CD4-positive, alpha-beta T cell (primary cell): ENCODE measurements at regions not wholly inside any gene's neighbourhood (a gene's known extent, or its start where the extent isn't known, plus 50 kb on each side); places are given as distances from the start of the nearest gene placed in this dataset.
"Not testable (repeated sequence)": the region's sequence is repeated elsewhere in the genome, so short reads cannot be mapped to it uniquely, and the experiment has no call there.

Experiments used
- ATAC-seq: fragments of 200-7000 bp; cut with Tn5 transposase; one replicate; pipeline ENCODE4 v1.10.0; 2022; ENCODE audit warnings: mild to moderate bottlenecking; ENCODE audit not compliant: poor library complexity
- CTCF ChIA-PET: fragments of 350-600 bp; sonication (Branson Sonifier 250); formaldehyde crosslinking; loops from one replicate; lab custom pipeline; 2021; ENCODE audit warnings: antibody characterized with exemption, inconsistent platforms; lab: Charles Lee
- POLR2A ChIA-PET: fragments of 350-600 bp; sonication (Branson Sonifier 250); formaldehyde crosslinking; loops from one replicate; lab custom pipeline; 2021; ENCODE audit warnings: antibody characterized with exemption, inconsistent platforms; lab: Charles Lee
- DNase-seq, 14 experiments: peaks; one replicate each; pipeline ENCODE4 v3.0.0-alpha.2; 2013 to 2020; ENCODE audit warnings: mixed read lengths in 2 of 14
- H3K27ac ChIP-seq, 2 donors: one replicate each; pipeline versions ENCODE4 v1.5.1 to v1.7.0; 2013; ENCODE audit warnings: low read length in 2 of 2, low read depth in 1 of 2, mild to moderate bottlenecking in 1 of 2
- H3K27me3 ChIP-seq, 2 experiments: 1 replicate in 1 of 2; 2 replicates in 1 of 2; pipeline versions ENCODE4 v1.6.1 to v1.7.0; 2013; ENCODE audit warnings: low read length in 2 of 2, control low read depth in 1 of 2, mild to moderate bottlenecking in 1 of 2, moderate library complexity in 1 of 2; ENCODE audit not compliant: insufficient read depth in 2 of 2, control insufficient read depth in 1 of 2
- H3K36me3 ChIP-seq: one replicate; pipeline ENCODE4 v1.6.1; 2013; ENCODE audit warnings: low read length, control low read depth; ENCODE audit not compliant: insufficient read depth
- H3K4me1 ChIP-seq: one replicate; pipeline ENCODE4 v1.6.1; 2013; ENCODE audit warnings: low read length, control low read depth; ENCODE audit not compliant: insufficient read depth
- H3K4me3 ChIP-seq: one replicate; pipeline ENCODE4 v1.5.1; 2013; ENCODE audit warnings: mild to moderate bottlenecking, low read length, moderate library complexity
- H3K9me3 ChIP-seq, 2 experiments: 1 replicate in 1 of 2; 2 replicates in 1 of 2; pipeline versions ENCODE4 v1.6.1 to v1.7.0; 2013; ENCODE audit warnings: low read length in 2 of 2, mild to moderate bottlenecking in 2 of 2, control low read depth in 1 of 2, moderate library complexity in 1 of 2; ENCODE audit not compliant: control insufficient read depth in 1 of 2, insufficient read depth in 1 of 2
- H3K27ac Mint-ChIP-seq: one replicate; pipeline ENCODE4 v1.8.0; 2020; ENCODE audit warnings: mixed read lengths
- H3K27me3 Mint-ChIP-seq: one replicate; pipeline ENCODE4 v1.8.0; 2021; ENCODE audit warnings: mixed read lengths
- H3K36me3 Mint-ChIP-seq: one replicate; pipeline ENCODE4 v1.8.0; 2021; ENCODE audit warnings: low read depth, mixed read lengths
- H3K4me1 Mint-ChIP-seq: one replicate; pipeline ENCODE4 v1.8.0; 2021; ENCODE audit warnings: low read depth, mixed read lengths
- H3K4me3 Mint-ChIP-seq: one replicate; pipeline ENCODE4 v1.8.0; 2020; ENCODE audit warnings: mild to moderate bottlenecking, mixed read lengths
- H3K9me3 Mint-ChIP-seq: one replicate; pipeline ENCODE4 v1.8.0; 2020; ENCODE audit warnings: mixed read lengths
- CTCF ChIP-seq: fragments of 200-600 bp; IDR thresholded peaks from one replicate; pipeline ENCODE4 v1.8.0; 2022; ENCODE audit warnings: antibody characterized with exemption, mild to moderate bottlenecking
- intact Hi-C, 2 experiments: fragments of 100-400 bp; cut with DNase I in 1 of 2; cut with micrococcal nuclease in 1 of 2; formaldehyde crosslinking; loops; one replicate each; pipeline versions ENCODE4 v1.15.1 to v1.9.0; 2023 to 2025; cut with DNase I, micrococcal nuclease

- no peak for DNase-seq
- intact Hi-C loops, result no loop called here
- peaks cover 30% of the 10 kb centered on the region for H3K4me1 Mint-ChIP-seq
- no peak overlapping the region for H3K27ac Mint-ChIP-seq
- no peak overlapping the region for H3K27ac ChIP-seq
- peaks cover 35 to 41% of the 10 kb centered on the region in 2 experiments for H3K27me3 ChIP-seq
- no peak overlapping the region for H3K4me3 ChIP-seq
- peaks cover 25% of the 10 kb centered on the region for H3K4me1 ChIP-seq
- CTCF ChIA-PET, result no interaction called here
- H3K4me3 Mint-ChIP-seq, result peak overlapping the region; percentile 45
- no peak for ATAC-seq
- POLR2A ChIA-PET, result no interaction called here
- TF ChIP-seq CTCF, result no peak
- no peaks in the 10 kb centered on the region for H3K36me3 ChIP-seq
- no peaks in the 10 kb centered on the region for H3K36me3 Mint-ChIP-seq
- no peaks in the 10 kb centered on the region for H3K9me3 Mint-ChIP-seq
- H3K9me3 ChIP-seq, result peaks cover 0 to 4% of the 10 kb centered on the region in 2 experiments
- peaks cover 74% of the 10 kb centered on the region for H3K27me3 Mint-ChIP-seq
Observed at GRCh38 chr22:25420471-25420924, 144.0 kb upstream of the GRK3 start.

GRCh38 chr22:25420925-25421904 is 143.3 kb upstream of the GRK3 start:
- Mint-ChIP-seq H3K27ac (no peak overlapping the region), H3K4me3 (peak overlapping the region; percentile 69), H3K36me3 (no peaks in the 10 kb centered on the region), H3K9me3 (no peaks in the 10 kb centered on the region), H3K4me1 (peaks cover 30% of the 10 kb centered on the region), H3K27me3 (peaks cover 75% of the 10 kb centered on the region)
- ATAC-seq (no peak), DNase-seq (no peak)
- TF ChIP-seq CTCF, result no peak
- ChIA-PET POLR2A (interaction anchor here (0.6 kb wide), 2 partner anchors 183 to 196 kb away, joined by 3 read pairs; no protein-coding TSS in a partner anchor), CTCF (no interaction called here)
- peaks cover 0 to 4% of the 10 kb centered on the region in 2 experiments for H3K9me3 ChIP-seq
- H3K36me3 ChIP-seq, result no peaks in the 10 kb centered on the region
- intact Hi-C loops, result no loop called here
- H3K4me3 ChIP-seq, result no peak overlapping the region
- no peak overlapping the region for H3K27ac ChIP-seq
- H3K27me3 ChIP-seq, result peaks cover 35 to 45% of the 10 kb centered on the region in 2 experiments
- H3K4me1 ChIP-seq, result peaks cover 25% of the 10 kb centered on the region

- H3K4me1 Mint-ChIP-seq, H3K36me3 ChIP-seq, H3K36me3 Mint-ChIP-seq, H3K4me3 Mint-ChIP-seq, H3K27ac Mint-ChIP-seq, H3K4me1 ChIP-seq, H3K9me3 ChIP-seq, intact Hi-C loops, ATAC-seq, H3K27ac ChIP-seq, H3K4me3 ChIP-seq, CTCF ChIA-PET, H3K9me3 Mint-ChIP-seq, DNase-seq, POLR2A ChIA-PET: not testable (repeated sequence)
- H3K27me3 ChIP-seq, result peaks cover 12 to 20% of the 10 kb centered on the region in 2 experiments
- H3K27me3 Mint-ChIP-seq, result peaks cover 56% of the 10 kb centered on the region
Observed at GRCh38 chr22:25426530-25427308, 137.8 kb upstream of the GRK3 start.

GRCh38 chr22:25431637-25432342 is 132.7 kb upstream of the GRK3 start:
- DNase-seq, H3K4me3 ChIP-seq, H3K9me3 ChIP-seq, H3K27me3 ChIP-seq, intact Hi-C loops, H3K4me3 Mint-ChIP-seq, H3K27ac ChIP-seq, CTCF ChIA-PET, H3K36me3 Mint-ChIP-seq, H3K27ac Mint-ChIP-seq, H3K4me1 Mint-ChIP-seq, POLR2A ChIA-PET, H3K36me3 ChIP-seq, H3K4me1 ChIP-seq, H3K9me3 Mint-ChIP-seq, ATAC-seq: not testable (repeated sequence)
- H3K27me3 Mint-ChIP-seq, result peaks cover 33% of the 10 kb centered on the region

- H3K4me1 Mint-ChIP-seq, H3K4me3 ChIP-seq, H3K4me1 ChIP-seq, H3K36me3 Mint-ChIP-seq, H3K27ac Mint-ChIP-seq, H3K36me3 ChIP-seq, CTCF ChIA-PET, POLR2A ChIA-PET, H3K9me3 ChIP-seq, DNase-seq, H3K27ac ChIP-seq, H3K27me3 ChIP-seq, H3K9me3 Mint-ChIP-seq, ATAC-seq, H3K4me3 Mint-ChIP-seq, intact Hi-C loops: not testable (repeated sequence)
- peaks cover 26% of the 10 kb centered on the region for H3K27me3 Mint-ChIP-seq
Observed at GRCh38 chr22:25433381-25433970, 131.0 kb upstream of the GRK3 start.
